KBM-7 (cell line): ENCODE measurements at regions not wholly inside any gene's neighbourhood (a gene's known extent, or its start where the extent isn't known, plus 50 kb on each side); places are given as distances from the start of the nearest gene placed in this dataset.
A peak's percentile ranks its signal among the peaks of the same experiment; 100 is the strongest.

Experiments
- DNase-seq: peaks from one replicate; pipeline ENCODE4 v3.0.0-alpha.2; 2015
- in situ Hi-C: fragments of 300-500 bp; cut with MboI; formaldehyde crosslinking; loops from 2 replicates; pipeline ENCODE4 v1.14.3; 2020; ENCODE audit warnings: low sequenced_read_pairs, low pct_unique_long_range_greater_than_20kb, mixed read lengths

DNA sequence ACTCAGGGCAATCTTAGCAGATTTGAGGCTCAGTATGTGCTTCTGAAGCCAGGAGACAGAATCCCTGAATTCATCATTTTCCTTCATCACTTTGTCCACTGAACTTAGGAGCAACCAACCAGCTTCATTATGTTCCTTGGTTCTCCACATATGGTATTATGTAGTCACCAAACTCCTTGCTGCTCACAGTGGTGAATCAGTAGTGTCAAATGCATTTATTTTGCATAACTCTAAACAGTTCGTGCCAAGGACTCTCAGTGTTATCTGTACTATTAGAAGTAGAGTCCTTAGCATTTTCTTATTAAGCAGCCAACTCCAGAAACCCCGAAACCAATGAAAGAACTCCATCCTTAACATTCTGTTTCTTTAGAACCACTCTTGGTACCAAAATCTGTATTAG is 466.9 kb upstream of the RGS6 start:
- no peak for DNase-seq
- in situ Hi-C loops = no loop called here

DNA sequence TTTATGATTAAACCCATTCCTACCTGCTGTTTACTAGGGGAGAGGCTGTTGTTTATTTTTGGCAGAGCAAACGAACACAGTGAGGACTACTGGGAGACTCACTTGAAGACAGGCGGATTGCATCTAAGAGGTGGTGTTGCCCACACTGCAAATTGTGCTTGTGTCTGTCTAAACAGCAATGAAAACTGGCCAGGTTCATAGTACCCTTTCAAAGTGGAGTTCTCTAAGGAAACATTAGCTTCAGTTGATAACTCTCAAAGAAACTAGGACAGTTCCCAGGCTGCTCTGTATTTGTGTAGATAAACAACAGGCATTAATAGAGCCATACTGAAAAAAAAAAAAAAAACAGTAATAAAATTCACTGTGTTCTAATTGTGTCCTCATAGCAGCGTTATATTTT is 466.0 kb upstream of the RGS6 start:
- no peak for DNase-seq
- in situ Hi-C loops = no loop called here

DNA sequence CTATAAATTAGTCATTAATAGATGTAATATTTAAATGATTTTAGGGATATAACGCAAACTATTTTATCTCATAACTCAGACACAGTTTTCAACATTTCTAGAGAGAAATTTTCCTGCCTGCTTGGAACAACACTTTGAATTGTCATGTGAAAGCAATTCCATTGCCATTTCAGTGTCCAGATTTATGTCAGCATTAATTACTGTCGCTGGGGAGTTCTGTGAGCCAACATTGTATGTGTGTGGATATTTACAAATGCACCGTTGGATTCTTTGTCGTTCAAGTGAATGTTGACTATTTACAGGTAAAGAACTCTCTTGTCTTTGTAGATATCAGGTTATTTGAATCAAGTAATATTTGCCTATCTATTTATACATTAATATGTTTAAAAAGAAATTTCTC is 465.3 kb upstream of the RGS6 start:
- in situ Hi-C loops = no loop called here
- no peak for DNase-seq

GRCh38 chr14:71467361-71467811 is 464.8 kb upstream of the RGS6 start:
- no peak for DNase-seq
- in situ Hi-C loops = no loop called here

DNA sequence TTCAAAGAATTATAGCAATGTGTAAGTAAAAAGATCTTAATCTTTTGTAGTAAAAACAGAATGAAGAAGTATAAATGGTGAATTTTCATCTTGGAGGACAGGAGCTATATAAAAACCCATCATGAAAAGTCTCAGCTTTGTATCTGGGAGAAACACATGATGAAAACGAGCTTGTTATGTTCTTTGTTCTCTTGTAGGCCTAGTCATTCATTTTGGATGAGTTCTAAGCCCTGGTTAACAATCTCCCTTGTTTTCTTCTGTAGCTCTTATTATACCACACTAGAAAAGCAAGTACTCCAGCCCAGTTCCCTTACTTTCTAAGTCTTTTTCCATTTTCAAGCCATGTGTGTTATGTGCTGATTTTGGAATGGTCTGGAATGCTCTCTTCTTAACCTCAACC is 463.5 kb upstream of the RGS6 start:
- in situ Hi-C loops = no loop called here
- no peak for DNase-seq

- no peak for DNase-seq
- in situ Hi-C loops = no loop called here
Measured at GRCh38 chr14:71469643-71470335, 462.4 kb upstream of the RGS6 start.

- DNase-seq = no peak
- in situ Hi-C loops = no loop called here
Measured at GRCh38 chr14:71471634-71472355, 460.4 kb upstream of the RGS6 start.

- DNase-seq = no peak
Measured at GRCh38 chr14:71472356-71473340, 459.6 kb upstream of the RGS6 start.

GRCh38 chr14:71473843-71474242 is 458.4 kb upstream of the RGS6 start:
- in situ Hi-C loops = no loop called here
- DNase-seq = no peak

More at GRCh38 chr14:71472356-71473340, 459.6 kb upstream of the RGS6 start:
- in situ Hi-C loops = no loop called here

GRCh38 chr14:71474301-71475265 is 457.6 kb upstream of the RGS6 start:
- no peak for DNase-seq
- in situ Hi-C loops = no loop called here

GRCh38 chr14:71475916-71476315 is 456.3 kb upstream of the RGS6 start:
- in situ Hi-C loops = no loop called here
- DNase-seq = no peak

DNA sequence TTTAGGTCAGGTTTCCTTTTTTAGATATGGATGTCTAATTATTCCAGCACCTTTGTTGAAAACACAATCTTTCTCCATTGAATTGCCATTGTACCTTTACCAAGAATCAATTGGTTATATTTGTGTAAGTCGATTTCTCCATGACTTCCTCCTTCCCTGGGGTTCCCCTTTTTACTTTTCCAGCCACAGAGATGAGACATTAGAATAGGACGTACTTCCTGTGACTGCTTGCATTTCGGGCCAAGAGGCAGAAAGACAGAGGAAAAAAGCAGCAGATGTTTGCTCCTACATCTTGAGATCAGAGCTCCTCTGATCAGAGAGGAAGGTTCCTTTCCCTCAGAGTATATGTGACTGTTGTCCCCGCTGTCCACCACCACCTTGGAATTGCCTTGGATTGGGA is 453.7 kb upstream of the RGS6 start:
- peak; percentile 77 for DNase-seq
- in situ Hi-C loops = no loop called here

DNA sequence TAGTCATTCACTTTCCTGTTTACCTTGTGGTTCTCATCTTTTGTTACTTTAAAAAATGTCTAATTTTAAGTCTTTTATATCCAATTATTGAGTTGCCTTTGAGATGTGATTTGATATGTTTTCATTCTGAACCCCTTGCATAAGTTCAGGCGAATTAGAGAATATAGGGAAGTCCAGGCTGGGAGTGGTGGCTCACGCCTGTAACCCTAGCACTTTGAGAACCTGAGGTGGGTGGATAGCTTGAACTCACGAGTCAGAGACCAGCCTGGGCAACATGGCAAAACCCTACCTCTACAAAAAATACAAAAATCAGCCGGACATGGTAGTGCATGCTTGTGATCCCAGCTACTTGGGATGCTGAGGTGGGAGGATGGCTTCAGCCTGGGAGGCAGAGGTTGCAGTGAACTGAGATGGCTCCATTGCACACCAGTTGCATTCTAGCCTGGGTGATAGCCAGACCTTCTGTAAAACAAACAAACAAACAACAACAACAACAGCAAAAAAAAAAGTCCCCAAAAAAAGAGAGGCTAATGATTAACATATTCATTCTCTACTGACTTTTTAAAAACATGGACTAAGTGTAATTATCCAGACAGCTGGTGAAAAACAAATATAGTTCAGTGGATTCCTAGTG is 451.1 kb upstream of the RGS6 start:
- in situ Hi-C loops = no loop called here
- peak; percentile 4 for DNase-seq

- in situ Hi-C loops = no loop called here
Measured at GRCh38 chr14:71482671-71483070, 449.6 kb upstream of the RGS6 start.

GRCh38 chr14:71483154-71483553 is 449.1 kb upstream of the RGS6 start:
- in situ Hi-C loops = no loop called here
- no peak for DNase-seq

More at GRCh38 chr14:71482671-71483070, 449.6 kb upstream of the RGS6 start:
- no peak for DNase-seq

DNA sequence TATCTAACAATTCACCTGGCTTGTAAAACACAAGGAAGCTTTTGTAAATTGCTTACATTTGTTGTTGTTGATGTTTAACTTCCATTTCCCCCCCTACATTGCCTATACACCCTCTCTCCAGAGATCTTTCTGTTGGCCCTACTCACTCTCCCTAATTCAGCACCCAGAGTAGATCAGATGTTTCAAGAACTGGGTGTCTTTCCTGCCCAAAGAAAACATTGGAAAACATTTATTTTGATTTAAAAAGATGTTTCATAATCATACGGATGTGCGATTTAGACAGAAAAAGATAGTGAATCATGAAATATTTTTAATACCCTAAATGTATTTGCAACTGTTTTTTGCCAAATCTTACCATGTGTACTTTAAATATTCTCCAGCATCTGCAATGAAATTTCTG is 446.4 kb upstream of the RGS6 start:
- in situ Hi-C loops = no loop called here

GRCh38 chr14:71486279-71486678 is 445.9 kb upstream of the RGS6 start:
- DNase-seq = no peak
- in situ Hi-C loops = no loop called here

More for the DNA sequence above, 446.4 kb upstream of the RGS6 start:
- no peak for DNase-seq

- in situ Hi-C loops = no loop called here
- no peak for DNase-seq
Measured at GRCh38 chr14:71487449-71487848, 444.8 kb upstream of the RGS6 start.
